Stimulated activated naive CD8-positive, alpha-beta T cell treated with anti-CD3 and anti-CD28 coated beads, Interleukin-15, amount 100 ng/mL, for 72 hours (primary cell): ENCODE measurements at regions not wholly inside any gene's neighbourhood (a gene's known extent, or its start where the extent isn't known, plus 50 kb on each side); places are given as distances from the start of the nearest gene placed in this dataset.
"Not testable (repeated sequence)": the region's sequence is repeated elsewhere in the genome, so short reads cannot be mapped to it uniquely, and the experiment has no call there.

Experiments
- ATAC-seq: fragments of 150-1000 bp; cut with Tn5 transposase; 2 replicates; pipeline ENCODE4 v1.10.0; 2021; ENCODE audit warnings: mild to moderate bottlenecking, moderate library complexity
- DNase-seq, 2 donors: peaks; one replicate each; pipeline ENCODE4 v3.0.0; 2021 to 2022
- H3K27ac Mint-ChIP-seq, 2 donors: one replicate each; pipeline ENCODE4 v1.8.0; 2022; ENCODE audit warnings: mild to moderate bottlenecking in 2 of 2, mixed read lengths in 2 of 2, moderate library complexity in 2 of 2
- H3K27me3 Mint-ChIP-seq: one replicate; pipeline ENCODE4 v1.8.0; 2022; ENCODE audit warnings: mixed read lengths
- H3K4me1 Mint-ChIP-seq: one replicate; pipeline ENCODE4 v1.8.0; 2022; ENCODE audit warnings: mild to moderate bottlenecking, mixed read lengths
- H3K4me3 Mint-ChIP-seq, 2 donors: one replicate each; pipeline ENCODE4 v1.8.0; 2022; ENCODE audit warnings: mild to moderate bottlenecking in 2 of 2, mixed read lengths in 2 of 2, moderate library complexity in 1 of 2
- H3K9me3 Mint-ChIP-seq, 2 donors: one replicate each; pipeline ENCODE4 v1.8.0; 2022; ENCODE audit warnings: mixed read lengths in 2 of 2

DNA sequence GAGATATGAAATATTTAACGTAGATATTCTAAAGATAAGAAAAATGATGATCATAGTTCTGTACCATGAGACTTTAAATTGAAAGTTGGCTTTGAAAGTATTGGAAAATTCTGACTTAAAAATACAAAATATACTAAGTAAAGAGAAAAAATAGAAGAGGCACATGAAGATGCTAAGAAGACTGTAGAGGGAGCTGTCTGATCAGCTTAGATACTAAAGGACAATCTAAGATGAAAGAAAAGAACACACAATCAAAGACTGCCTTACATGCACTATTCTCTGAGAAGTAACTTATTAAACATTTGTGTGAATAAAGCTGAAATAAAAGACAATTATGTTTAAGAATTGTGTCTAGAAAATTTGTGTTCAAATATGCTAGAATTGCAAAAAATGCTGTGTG lies 55.1 kb downstream of the RBMXL2 start:
- Mint-ChIP-seq H3K4me1 (no peaks in the 10 kb centered on the region), H3K27ac (no peak overlapping the region), H3K27me3 (no peaks in the 10 kb centered on the region), H3K9me3 (peaks cover 0 to 14% of the 10 kb centered on the region in 2 donors), H3K4me3 (no peak overlapping the region)
- no peak for ATAC-seq
- no peak for DNase-seq

DNA sequence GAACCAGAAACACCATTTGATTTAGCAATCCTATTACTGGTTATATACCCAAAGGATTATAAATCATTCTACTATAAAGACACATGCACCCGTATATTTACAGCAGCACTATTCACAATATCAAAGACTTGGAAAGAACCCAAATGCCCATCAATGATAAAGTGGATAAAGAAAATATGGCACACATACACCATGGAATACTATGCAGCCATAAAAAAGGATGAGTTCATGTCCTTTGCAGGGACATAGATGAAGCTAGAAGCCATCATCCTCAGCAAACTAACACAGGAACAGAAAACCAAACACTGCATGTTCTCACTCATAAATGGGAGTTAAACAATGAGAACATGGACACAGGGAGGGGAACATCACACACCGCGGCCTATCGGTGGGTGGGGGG lies 61.3 kb downstream of the RBMXL2 start:
- not testable (repeated sequence) for H3K27ac Mint-ChIP-seq, ATAC-seq, H3K4me1 Mint-ChIP-seq, H3K4me3 Mint-ChIP-seq, DNase-seq, H3K27me3 Mint-ChIP-seq
- H3K9me3 Mint-ChIP-seq, result peaks cover 0 to 27% of the 10 kb centered on the region in 2 donors

DNA sequence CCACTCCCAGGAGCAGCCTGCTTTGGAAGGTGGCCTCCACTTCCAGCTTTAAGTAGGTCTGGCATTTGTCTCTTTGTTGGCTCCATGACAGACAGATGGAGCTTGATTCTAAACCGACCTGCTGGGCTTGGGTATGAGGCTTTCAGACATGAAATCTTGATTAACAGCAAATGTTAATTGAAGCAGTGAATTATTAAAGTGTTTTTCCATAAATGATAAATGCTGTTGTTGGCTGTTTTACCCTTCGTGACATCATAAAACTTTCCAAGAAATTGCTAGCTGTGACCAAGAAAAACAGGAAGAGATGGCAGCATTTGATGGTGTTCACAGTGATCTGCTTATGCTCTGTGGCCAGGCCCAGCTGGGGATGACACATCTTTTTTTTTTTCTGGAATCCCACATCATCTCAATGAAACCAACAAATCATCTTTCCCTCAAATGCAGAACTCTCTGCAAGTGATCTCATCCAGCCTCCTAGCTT lies 66.1 kb downstream of the RBMXL2 start:
- Mint-ChIP-seq H3K9me3 (peaks cover 0 to 3% of the 10 kb centered on the region in 2 donors), H3K4me1 (no peaks in the 10 kb centered on the region), H3K27me3 (peaks cover 7% of the 10 kb centered on the region), H3K4me3 (no peak overlapping the region), H3K27ac (no peak overlapping the region)
- ATAC-seq, result no peak
- DNase-seq, result no peak

DNA sequence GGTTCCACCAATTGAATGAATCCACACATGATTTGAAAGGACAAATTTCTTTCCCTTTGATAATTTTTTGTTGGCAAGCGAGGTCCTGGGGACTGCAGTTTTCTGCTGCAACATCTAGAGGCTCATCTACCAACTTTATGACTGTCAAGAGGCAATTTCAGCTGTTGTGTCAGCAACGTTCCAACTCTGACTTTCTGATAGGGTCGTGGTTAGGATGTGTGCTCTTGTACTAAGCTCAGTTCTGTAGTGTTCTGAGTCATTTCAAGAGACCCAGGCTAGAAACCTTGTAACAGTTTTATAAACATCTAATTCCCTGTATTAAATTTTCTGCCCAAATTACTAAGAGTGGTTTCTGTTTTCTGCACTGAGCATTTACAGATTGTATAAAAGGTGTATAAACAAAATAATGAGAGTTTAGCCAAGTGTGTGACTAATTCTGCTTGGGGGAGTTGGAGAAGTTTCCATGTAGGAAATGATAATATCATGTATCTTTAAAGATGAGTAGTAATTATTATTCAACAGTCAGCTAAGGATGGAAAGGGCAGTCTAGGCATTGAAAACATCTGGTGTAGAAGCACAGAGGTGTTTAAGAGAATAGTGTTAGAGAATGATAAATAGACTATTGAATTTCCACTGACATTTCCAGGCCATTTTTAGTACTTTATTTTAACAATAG lies 72.2 kb downstream of the RBMXL2 start:
- DNase-seq (peak in 1 of 2 donors; percentile 30), ATAC-seq (peak; percentile 94)
- Mint-ChIP-seq H3K27me3 (no peaks in the 10 kb centered on the region), H3K27ac (no peak overlapping the region), H3K4me1 (no peaks in the 10 kb centered on the region), H3K9me3 (no peaks in the 10 kb centered on the region), H3K4me3 (no peak overlapping the region)

DNA sequence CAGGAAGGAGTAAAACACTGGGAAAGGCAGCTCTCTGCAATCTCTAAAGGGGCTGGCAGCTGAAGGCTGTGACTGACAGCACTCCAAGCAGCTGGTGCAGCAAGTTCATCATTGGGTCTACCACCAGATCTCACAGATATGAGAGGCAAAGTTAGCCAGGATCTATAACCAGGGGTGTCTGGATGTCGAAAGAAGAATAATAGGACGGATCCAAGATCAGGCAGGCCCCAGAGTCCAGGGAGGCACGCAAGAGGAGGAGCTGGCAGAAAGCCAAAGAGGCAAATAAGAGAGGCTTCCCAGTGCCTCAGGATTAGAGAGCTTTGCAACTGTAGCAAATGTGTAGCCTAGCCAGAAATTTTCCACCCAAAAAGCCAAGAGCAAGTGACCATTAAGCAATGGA lies 77.1 kb downstream of the RBMXL2 start:
- no peak for DNase-seq
- Mint-ChIP-seq H3K27me3 (no peaks in the 10 kb centered on the region), H3K4me3 (no peak overlapping the region), H3K27ac (no peak overlapping the region), H3K4me1 (no peaks in the 10 kb centered on the region), H3K9me3 (no peaks in the 10 kb centered on the region)
- ATAC-seq, result no peak

DNA sequence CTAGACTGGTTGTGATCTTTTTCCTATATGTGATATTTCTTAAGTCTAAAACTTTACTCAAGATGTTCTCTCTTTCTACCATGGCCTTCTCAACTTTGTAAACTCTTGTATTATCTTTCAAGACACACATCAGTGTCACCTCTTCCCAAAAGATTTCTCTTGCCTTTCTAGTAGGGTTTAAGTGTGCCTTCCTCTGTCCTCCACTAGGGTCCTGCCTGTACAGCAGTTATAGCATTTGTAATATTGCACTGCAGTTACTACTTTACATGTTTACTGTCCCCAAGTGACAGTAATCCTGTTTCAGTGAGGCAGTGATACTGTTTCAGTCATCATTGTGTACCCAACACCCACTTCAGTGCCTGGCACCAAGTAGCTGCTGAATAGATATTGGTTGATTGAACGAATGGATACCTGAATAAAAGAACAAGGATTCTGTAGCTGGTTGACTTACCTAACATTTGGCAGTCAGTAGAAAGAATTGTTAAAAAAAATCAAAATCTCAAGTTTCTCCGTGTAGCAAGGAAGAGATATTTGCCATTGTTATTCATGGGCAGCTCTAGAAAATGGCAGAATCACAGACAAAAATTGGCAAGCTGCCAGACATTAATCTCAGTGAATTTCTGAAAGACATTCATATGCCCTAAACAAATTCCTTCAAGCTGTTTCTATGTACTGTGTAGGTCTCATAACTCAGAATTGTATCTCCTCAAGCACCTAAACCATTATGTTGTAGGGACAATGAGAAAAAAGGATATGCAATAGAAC lies 79.4 kb downstream of the RBMXL2 start:
- Mint-ChIP-seq H3K4me3 (no peak overlapping the region), H3K4me1 (no peaks in the 10 kb centered on the region), H3K27ac (no peak overlapping the region), H3K27me3 (no peaks in the 10 kb centered on the region), H3K9me3 (no peaks in the 10 kb centered on the region)
- ATAC-seq, result no peak
- DNase-seq, result no peak

DNA sequence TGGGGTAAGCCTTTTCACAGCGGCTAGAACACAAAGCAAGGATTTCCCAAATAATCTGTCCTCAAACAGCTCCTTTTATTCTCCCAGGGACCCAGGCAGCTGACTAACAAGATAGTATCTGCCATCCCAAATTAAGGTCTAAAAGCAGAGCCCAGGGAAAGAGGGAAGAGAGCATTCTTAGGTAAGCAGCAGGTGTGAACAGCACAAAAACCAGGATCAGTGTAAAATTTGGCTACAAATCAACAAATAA lies 79.9 kb downstream of the RBMXL2 start:
- DNase-seq, result no peak
- Mint-ChIP-seq H3K9me3 (no peaks in the 10 kb centered on the region), H3K4me1 (no peaks in the 10 kb centered on the region), H3K27ac (no peak overlapping the region), H3K27me3 (no peaks in the 10 kb centered on the region), H3K4me3 (no peak overlapping the region)
- no peak for ATAC-seq

DNA sequence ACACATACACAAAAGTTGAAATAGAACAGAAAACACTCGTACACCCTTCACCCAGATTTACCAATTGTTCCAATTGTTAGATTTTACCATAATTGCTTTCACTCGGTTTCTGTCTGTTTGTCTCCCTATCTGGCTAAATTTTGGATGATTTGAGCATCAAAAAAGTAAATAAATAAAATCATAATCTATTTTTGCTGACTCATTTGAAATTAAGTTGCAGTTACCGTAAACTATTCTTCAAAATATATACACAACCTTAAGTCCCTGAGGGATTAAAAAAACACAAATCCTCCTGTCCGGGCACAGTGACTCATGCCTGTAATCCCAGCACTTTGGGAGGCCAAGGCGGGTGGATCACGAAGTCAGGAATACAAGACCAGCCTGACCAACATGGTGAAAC lies 81.3 kb upstream of the SYT9 start:
- no peaks in the 10 kb centered on the region for H3K9me3 Mint-ChIP-seq
- DNase-seq, result no peak

DNA sequence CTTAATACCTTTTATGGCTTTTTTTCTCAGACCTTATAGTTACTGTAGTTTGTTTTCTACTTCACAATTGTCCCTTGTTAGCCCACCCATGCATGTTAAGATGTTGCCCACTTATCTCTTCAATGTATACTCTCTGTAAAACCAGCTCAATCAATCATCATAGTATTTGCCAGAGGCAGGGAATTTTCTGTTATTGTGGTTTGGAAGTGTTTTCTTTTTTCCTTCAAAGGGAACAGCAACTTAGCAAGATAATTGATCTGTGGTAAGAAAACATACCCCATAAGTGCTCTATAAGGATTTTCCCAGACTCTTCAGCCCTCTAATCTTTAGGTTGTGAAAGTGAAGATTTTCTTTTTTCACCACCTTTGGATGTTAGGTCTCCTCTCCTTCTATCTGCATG lies 76.7 kb upstream of the SYT9 start:
- ATAC-seq (no peak), DNase-seq (no peak)
- H3K4me3 Mint-ChIP-seq, result no peak overlapping the region
- no peaks in the 10 kb centered on the region for H3K9me3 Mint-ChIP-seq
- no peaks in the 10 kb centered on the region for H3K4me1 Mint-ChIP-seq
- no peak overlapping the region for H3K27ac Mint-ChIP-seq
- no peaks in the 10 kb centered on the region for H3K27me3 Mint-ChIP-seq

More for the DNA sequence above, 81.3 kb upstream of the SYT9 start:
- H3K4me1 Mint-ChIP-seq, result no peaks in the 10 kb centered on the region
- no peak overlapping the region for H3K4me3 Mint-ChIP-seq
- no peaks in the 10 kb centered on the region for H3K27me3 Mint-ChIP-seq
- no peak for ATAC-seq
- no peak overlapping the region for H3K27ac Mint-ChIP-seq

DNA sequence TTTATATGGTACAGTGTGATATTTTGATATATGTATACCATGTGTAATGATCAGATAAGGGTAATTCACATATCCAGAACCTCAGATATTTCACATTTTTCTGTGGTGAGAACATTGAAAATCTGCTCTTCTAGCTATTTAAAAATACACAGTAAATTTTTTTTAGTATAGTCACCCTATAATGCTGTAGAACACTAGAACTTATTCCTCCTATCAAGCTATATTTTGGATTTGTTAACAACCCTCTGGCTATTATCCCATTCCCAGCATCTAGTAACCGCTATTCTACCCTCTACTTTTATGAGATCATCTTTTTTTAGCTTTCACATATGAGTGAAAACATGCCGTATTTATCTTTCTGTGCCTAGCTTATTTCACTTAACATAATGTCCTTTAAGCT lies 65.5 kb upstream of the SYT9 start:
- Mint-ChIP-seq H3K27me3 (peaks cover 9% of the 10 kb centered on the region), H3K27ac (no peak overlapping the region), H3K4me1 (no peaks in the 10 kb centered on the region), H3K9me3 (peaks cover 0 to 7% of the 10 kb centered on the region in 2 donors), H3K4me3 (no peak overlapping the region)
- ATAC-seq (no peak), DNase-seq (no peak)

DNA sequence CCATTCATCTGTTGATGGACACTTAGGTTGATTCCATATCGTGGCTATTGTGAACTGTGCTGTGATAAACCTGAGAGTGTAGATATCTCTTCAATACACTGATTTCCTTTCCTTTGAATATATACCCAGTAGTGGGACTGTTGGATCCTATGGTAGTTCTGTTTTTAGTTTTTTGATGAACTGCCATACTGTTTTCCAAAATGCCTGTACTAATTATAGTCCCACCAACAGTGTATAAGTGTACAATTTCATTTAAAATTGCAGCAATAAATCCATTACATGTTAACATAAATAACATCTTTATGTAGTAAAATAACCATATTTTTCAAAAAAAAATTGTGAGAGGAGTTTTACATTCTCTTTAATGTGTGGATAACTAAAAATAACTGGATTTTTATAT lies 65.0 kb upstream of the SYT9 start:
- H3K27ac Mint-ChIP-seq, result no peak overlapping the region
- H3K27me3 Mint-ChIP-seq, result peaks cover 9% of the 10 kb centered on the region
- H3K4me1 Mint-ChIP-seq, result no peaks in the 10 kb centered on the region
- H3K9me3 Mint-ChIP-seq, result peaks cover 0 to 7% of the 10 kb centered on the region in 2 donors
- no peak overlapping the region for H3K4me3 Mint-ChIP-seq
- DNase-seq, result no peak
- ATAC-seq, result no peak

DNA sequence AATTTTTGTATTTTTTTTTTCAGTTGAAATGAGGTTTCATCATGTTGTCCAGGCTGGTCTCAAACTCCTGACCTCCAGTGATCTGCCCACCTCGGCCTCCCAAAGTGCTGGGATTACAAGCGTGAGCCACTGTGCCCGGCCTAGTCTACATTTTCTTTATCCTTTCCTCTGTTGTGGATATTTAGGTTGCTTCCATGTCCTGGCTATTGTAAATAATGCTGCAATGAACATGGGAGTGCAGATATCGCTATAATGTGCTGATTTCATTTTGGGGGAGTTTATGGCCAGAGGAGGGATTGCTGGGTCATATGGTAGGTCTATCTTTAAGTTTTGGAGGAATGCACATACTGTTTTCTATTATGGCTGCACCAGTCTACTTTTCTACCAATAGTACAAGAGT lies 58.9 kb upstream of the SYT9 start:
- H3K4me1 Mint-ChIP-seq, H3K27me3 Mint-ChIP-seq, H3K27ac Mint-ChIP-seq, ATAC-seq, H3K9me3 Mint-ChIP-seq, H3K4me3 Mint-ChIP-seq, DNase-seq: not testable (repeated sequence)

DNA sequence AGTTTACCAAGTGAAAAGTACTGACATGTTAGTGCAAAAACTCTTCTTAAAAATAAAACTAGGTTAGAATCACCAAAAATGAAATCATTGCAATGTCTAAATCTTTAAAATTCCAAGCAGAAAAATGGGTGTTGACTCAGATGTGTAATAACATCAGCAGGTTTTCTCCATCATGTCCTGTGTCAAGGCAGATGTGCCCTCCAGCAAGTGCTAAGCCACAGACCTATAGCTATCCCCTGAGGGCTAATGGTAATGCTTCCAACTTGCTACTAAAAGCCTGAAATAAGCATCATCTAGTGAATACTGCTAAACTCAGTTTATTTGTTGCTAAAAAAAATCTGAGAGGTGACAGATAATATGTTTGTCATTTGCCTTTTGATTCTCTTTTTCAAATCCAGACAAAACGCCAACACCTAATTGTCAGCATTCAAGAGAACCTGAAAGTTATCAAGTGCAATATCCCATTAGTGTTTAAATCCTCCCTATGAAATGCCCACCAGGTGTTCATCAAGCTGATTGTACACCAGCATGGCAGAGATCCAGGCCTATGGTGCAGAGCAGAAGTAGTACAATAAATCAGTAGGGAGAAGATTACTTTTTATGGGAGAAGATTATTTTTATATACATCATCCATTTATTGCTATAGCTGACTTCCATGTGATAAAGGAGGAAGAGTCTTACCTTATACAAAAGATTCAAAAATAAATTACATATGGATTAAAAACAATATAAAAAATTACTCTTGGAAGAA lies 55.1 kb upstream of the SYT9 start:
- Mint-ChIP-seq H3K4me3 (no peak overlapping the region), H3K27me3 (no peaks in the 10 kb centered on the region), H3K4me1 (no peaks in the 10 kb centered on the region), H3K9me3 (no peaks in the 10 kb centered on the region), H3K27ac (no peak overlapping the region)
- ATAC-seq (no peak), DNase-seq (no peak)

DNA sequence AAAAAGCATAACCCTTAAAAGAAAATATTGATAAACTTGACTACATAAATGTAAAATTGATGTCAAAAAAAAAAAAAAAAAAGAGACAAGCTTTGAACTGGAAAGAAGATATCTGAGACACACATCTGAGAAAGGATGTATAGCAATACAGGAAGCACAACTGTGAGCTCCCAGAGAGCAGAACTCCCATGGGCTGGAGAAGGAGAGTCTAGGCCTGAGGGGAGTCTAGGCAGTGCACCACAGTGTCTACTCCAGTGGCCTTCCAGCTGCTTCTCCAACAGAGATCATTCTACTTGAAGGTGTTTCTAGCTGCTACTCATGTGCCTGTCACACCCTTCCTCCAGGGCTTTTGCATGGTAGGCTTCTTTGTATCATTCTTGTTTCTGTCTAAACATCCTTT lies 54.2 kb upstream of the SYT9 start:
- H3K4me1 Mint-ChIP-seq, result no peaks in the 10 kb centered on the region
- H3K27me3 Mint-ChIP-seq, result no peaks in the 10 kb centered on the region
- H3K4me3 Mint-ChIP-seq, result no peak overlapping the region
- no peak for DNase-seq
- H3K9me3 Mint-ChIP-seq, result no peaks in the 10 kb centered on the region
- no peak overlapping the region for H3K27ac Mint-ChIP-seq
- ATAC-seq, result no peak
